ENCODE measurements at regions not wholly inside any gene's neighbourhood (a gene's known extent, or its start where the extent isn't known, plus 50 kb on each side); places are given as distances from the start of the nearest gene placed in this dataset.

GRCh38 chr11:15300341-15300740 is 185.6 kb downstream of the INSC start:
- 88 to 89% methylated on average over 14 of the region's 14 CpGs for WGBS, 2 donors
- intact Hi-C loops (cut with DNase I), result no loop called here
- no peak for TF ChIP-seq POLR2A (IDR thresholded peaks at IDR 0.05)
- no peak for TF ChIP-seq CTCF (IDR thresholded peaks at IDR 0.05)

GRCh38 chr11:15307619-15308024 is 192.9 kb downstream of the INSC start:
- no peaks in the 10 kb centered on the region for H3K9me3 ChIP-seq
- no peak overlapping the region for H3K27ac ChIP-seq
- DNase-seq, result no peak
- H3K4me1 ChIP-seq, result no peaks in the 10 kb centered on the region
- no peak overlapping the region for H3K4me3 ChIP-seq (replicated peaks in 1 of 3)
- TF ChIP-seq POLR2A (IDR thresholded peaks at IDR 0.05) (no peak), CTCF (IDR thresholded peaks at IDR 0.05) (no peak)
- 10 to 18% methylated on average over 4 of the region's 4 CpGs for WGBS, 2 donors
- no peaks in the 10 kb centered on the region for H3K36me3 ChIP-seq
- H3K27me3 ChIP-seq, result no peaks in the 10 kb centered on the region
- intact Hi-C loops (cut with DNase I), result no loop called here

More at GRCh38 chr11:15300341-15300740, 185.6 kb downstream of the INSC start:
- H3K4me3 ChIP-seq (replicated peaks in 1 of 3), result no peak overlapping the region
- H3K27ac ChIP-seq, result no peak overlapping the region
- no peaks in the 10 kb centered on the region for H3K4me1 ChIP-seq
- H3K27me3 ChIP-seq, result no peaks in the 10 kb centered on the region
- no peaks in the 10 kb centered on the region for H3K36me3 ChIP-seq
- DNase-seq, result no peak
- H3K9me3 ChIP-seq, result no peaks in the 10 kb centered on the region

- Histone ChIP-seq H3K36me3 (no peaks in the 10 kb centered on the region), H3K4me3 (replicated peaks in 1 of 3) (no peak overlapping the region), H3K9me3 (no peaks in the 10 kb centered on the region), H3K27me3 (no peaks in the 10 kb centered on the region), H3K27ac (no peak overlapping the region), H3K4me1 (no peaks in the 10 kb centered on the region)
- WGBS, 2 donors, result 68 to 76% methylated on average over 2 of the region's 2 CpGs
- no peak for DNase-seq
- intact Hi-C loops (cut with DNase I), result no loop called here
- no peak for TF ChIP-seq CTCF (IDR thresholded peaks at IDR 0.05)
- TF ChIP-seq POLR2A (IDR thresholded peaks at IDR 0.05), result no peak
These were observed 194.1 kb downstream of the INSC start for GRCh38 chr11:15308840-15309239.

GRCh38 chr11:15309296-15309695 is 194.6 kb downstream of the INSC start:
- no peak for TF ChIP-seq CTCF (IDR thresholded peaks at IDR 0.05)
- no peak for TF ChIP-seq POLR2A (IDR thresholded peaks at IDR 0.05)
- WGBS, 2 donors, result 87 to 91% methylated on average over 1 of the region's 1 CpG
- H3K9me3 ChIP-seq, result no peaks in the 10 kb centered on the region
- intact Hi-C loops (cut with DNase I), result no loop called here
- no peak overlapping the region for H3K27ac ChIP-seq
- no peaks in the 10 kb centered on the region for H3K4me1 ChIP-seq
- no peak overlapping the region for H3K4me3 ChIP-seq (replicated peaks in 1 of 3)
- no peaks in the 10 kb centered on the region for H3K27me3 ChIP-seq
- DNase-seq, result no peak
- H3K36me3 ChIP-seq, result no peaks in the 10 kb centered on the region

- intact Hi-C loops (cut with DNase I), result no loop called here
- H3K9me3 ChIP-seq, result no peaks in the 10 kb centered on the region
- 90 to 92% methylated on average over 2 of the region's 2 CpGs for WGBS, 2 donors
- TF ChIP-seq CTCF (IDR thresholded peaks at IDR 0.05) (no peak), POLR2A (IDR thresholded peaks at IDR 0.05) (no peak)
- H3K27me3 ChIP-seq, result no peaks in the 10 kb centered on the region
- no peak for DNase-seq
- no peak overlapping the region for H3K4me3 ChIP-seq (replicated peaks in 1 of 3)
- H3K36me3 ChIP-seq, result no peaks in the 10 kb centered on the region
- no peaks in the 10 kb centered on the region for H3K4me1 ChIP-seq
- no peak overlapping the region for H3K27ac ChIP-seq
These were observed 199.1 kb downstream of the INSC start for GRCh38 chr11:15313862-15314261.
